ENCODE measurements at regions not wholly inside any gene's neighbourhood (a gene's known extent, or its start where the extent isn't known, plus 50 kb on each side); places are given as distances from the start of the nearest gene placed in this dataset.

DNA sequence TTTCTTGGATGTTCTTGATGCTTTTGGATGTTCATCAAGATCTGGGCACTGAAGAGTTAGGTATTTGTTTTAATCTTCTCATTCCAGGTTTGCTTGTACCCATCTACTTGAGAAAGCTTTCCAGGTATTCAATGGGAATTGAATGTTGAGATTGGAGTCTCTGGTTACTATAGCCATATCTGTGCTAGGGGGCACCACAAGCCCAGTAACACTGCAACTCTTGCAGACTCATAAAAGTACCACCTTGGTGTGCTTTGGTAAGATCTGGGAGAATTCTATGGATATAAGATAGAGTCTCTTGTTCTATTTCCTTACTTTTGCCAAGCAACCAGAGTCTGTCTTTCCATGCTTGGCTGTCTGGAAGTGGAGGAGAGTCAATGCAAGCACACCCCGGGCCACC lies 518.9 kb upstream of the VRK2 start:
- Histone ChIP-seq H3K4me3 (ENCODE audit: insufficient read depth, low read depth, low read length) (no peak overlapping the region), H3K36me3 (replicated peaks; ENCODE audit: control insufficient read depth, insufficient read depth, low read length) (no peaks in the 10 kb centered on the region)
- DNase-seq, result no peak

DNA sequence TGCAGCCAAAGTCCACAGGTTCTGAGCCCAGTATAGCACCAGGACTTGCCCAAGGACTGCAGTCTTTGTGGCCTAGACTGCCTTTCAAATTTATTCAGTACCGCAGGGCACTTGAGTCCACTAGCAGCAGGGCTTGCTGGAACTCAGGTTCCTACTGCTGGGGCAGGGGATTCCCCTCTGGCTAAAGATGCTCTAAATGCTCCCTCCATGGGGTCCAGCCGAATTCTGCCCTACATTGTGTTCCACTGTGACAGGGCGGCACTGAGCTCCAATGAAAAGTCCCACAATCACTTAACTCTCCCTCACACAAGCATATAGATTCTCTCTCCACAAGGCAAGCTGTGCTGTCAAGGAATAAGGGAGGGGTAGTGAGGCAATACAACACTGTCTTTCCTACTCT lies 518.1 kb upstream of the VRK2 start:
- DNase-seq, result no peak
- H3K36me3 ChIP-seq (replicated peaks; ENCODE audit: control insufficient read depth, insufficient read depth, low read length), result no peaks in the 10 kb centered on the region
- H3K27me3 ChIP-seq (ENCODE audit: control insufficient read depth, insufficient read depth, low read length), result no peaks in the 10 kb centered on the region

More for the DNA sequence above, 518.9 kb upstream of the VRK2 start:
- no peaks in the 10 kb centered on the region for H3K27me3 ChIP-seq (ENCODE audit: control insufficient read depth, insufficient read depth, low read length)

DNA sequence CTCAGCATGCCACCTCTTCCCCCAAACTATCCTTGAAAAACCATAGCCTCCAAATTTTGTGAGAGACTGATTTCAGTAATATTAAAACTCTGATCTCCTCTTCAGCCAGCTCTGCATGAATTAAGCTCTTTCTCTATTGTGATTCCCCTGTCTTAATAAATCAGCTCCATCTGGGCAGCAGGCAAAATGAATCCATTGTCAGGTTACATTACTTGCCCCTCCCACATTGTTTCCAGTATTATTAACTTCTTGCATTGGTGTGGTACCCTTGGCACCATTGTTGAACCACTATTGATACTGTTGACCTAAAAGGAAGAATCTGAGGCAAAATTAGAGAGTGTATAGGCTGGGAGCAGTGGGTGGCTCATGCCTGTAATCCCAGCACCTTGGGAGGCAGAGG lies 512.2 kb upstream of the VRK2 start:
- no peaks in the 10 kb centered on the region for H3K36me3 ChIP-seq (replicated peaks; ENCODE audit: control insufficient read depth, insufficient read depth, low read length)
- no peaks in the 10 kb centered on the region for H3K27me3 ChIP-seq (ENCODE audit: control insufficient read depth, insufficient read depth, low read length)
- no peak for DNase-seq
- no peak overlapping the region for H3K4me3 ChIP-seq (ENCODE audit: insufficient read depth, low read depth, low read length)

More for the DNA sequence above, 518.1 kb upstream of the VRK2 start:
- H3K4me3 ChIP-seq (ENCODE audit: insufficient read depth, low read depth, low read length), result no peak overlapping the region

DNA sequence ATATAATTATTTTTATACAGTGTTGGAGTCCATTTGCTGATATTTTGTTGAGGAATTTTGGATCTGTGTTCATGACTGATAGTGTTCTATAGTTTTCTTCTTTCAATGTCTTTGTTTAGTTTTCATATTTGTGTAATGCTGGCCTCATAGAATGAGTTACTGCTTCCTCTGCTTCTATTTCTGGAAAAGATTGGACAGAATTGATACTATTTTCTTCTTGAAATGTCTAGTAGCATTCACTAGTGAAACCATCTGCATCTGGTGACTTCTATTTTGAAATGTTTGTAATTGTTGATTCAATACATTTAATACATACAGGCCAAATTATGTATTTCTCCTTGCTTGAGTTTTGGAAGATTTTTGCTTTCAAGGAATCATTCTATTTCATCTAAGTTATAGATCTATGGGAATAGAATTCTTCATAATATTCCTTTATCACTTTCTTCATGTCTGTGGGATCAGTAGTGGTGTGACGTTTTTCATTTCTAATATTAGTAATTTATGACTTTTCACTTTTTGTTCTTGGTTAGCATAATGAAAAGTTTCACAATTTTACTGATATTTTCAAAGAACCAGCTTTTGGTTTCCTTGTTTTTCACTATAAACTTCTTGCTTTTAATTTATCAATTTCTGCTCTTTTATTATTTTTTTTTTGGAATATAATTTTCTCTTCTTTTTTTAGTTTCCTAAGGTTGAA lies 509.9 kb upstream of the VRK2 start:
- H3K4me3 ChIP-seq (ENCODE audit: insufficient read depth, low read depth, low read length), result no peak overlapping the region
- H3K36me3 ChIP-seq (replicated peaks; ENCODE audit: control insufficient read depth, insufficient read depth, low read length), result no peaks in the 10 kb centered on the region
- no peak for DNase-seq
- H3K27me3 ChIP-seq (ENCODE audit: control insufficient read depth, insufficient read depth, low read length), result no peaks in the 10 kb centered on the region

DNA sequence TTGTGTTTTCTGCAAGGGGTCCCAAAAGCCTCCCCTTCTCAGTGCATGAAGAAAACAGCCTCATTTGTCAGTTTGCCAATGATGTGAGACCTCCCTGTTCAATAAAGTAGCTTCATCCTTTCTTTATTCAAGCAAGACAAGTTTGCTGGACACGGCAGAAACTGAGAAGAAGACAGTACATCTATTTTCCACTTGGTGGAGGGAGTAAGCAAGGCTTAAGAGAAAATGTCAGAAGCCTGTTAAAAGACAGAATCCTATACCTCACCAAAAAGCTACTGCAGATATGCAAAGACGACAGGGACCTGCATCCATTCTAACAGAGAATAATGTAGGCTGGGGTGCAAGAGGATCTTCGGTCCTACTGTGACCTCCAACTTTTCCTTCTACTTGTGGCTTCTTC lies 506.8 kb upstream of the VRK2 start:
- H3K36me3 ChIP-seq (replicated peaks; ENCODE audit: control insufficient read depth, insufficient read depth, low read length), result no peaks in the 10 kb centered on the region
- no peak for DNase-seq
- H3K27me3 ChIP-seq (ENCODE audit: control insufficient read depth, insufficient read depth, low read length), result no peaks in the 10 kb centered on the region
- no peak overlapping the region for H3K4me3 ChIP-seq (ENCODE audit: insufficient read depth, low read depth, low read length)

DNA sequence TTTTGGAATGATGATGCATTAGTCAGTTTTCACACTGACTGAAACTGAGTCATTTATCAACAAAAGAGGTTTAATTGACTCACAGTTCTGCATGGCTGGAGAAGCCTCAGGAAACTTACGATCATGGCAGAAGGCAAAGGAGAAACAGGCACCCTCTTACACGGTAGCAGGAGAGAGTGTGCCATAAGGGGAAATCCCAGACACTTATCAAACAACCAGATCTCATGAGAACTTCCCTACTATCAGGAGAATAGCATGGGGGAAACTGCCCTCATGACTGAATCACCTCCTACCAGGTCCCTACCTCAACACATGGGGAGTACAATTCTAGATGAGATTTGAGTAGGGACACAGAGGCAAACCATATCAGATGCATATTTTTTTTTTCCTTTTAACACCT lies 504.5 kb upstream of the VRK2 start:
- Histone ChIP-seq H3K4me3 (ENCODE audit: insufficient read depth, low read depth, low read length) (no peak overlapping the region), H3K36me3 (replicated peaks; ENCODE audit: control insufficient read depth, insufficient read depth, low read length) (no peaks in the 10 kb centered on the region), H3K27me3 (ENCODE audit: control insufficient read depth, insufficient read depth, low read length) (no peaks in the 10 kb centered on the region)
- no peak for DNase-seq

DNA sequence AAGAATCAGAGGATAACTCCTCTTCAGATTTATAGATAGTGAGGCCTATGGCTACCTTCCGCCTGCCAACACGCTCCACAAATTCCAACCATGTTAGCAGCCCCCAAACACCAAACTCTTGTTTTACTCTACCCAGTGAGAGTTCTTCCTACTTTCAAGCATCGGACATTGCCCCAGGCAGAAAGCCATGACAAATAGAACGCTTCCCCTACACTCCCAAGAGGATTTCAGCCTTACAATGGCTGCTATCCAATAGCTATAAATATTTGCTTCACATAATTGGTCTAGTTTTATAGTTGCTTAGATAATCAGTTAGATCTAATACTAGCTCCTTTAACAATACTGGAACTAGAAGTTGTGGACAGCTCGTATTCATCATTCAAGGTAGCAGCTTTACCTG lies 503.4 kb upstream of the VRK2 start:
- DNase-seq, result no peak
- H3K27me3 ChIP-seq (ENCODE audit: control insufficient read depth, insufficient read depth, low read length), result no peaks in the 10 kb centered on the region
- no peaks in the 10 kb centered on the region for H3K36me3 ChIP-seq (replicated peaks; ENCODE audit: control insufficient read depth, insufficient read depth, low read length)
- H3K4me3 ChIP-seq (ENCODE audit: insufficient read depth, low read depth, low read length), result no peak overlapping the region

DNA sequence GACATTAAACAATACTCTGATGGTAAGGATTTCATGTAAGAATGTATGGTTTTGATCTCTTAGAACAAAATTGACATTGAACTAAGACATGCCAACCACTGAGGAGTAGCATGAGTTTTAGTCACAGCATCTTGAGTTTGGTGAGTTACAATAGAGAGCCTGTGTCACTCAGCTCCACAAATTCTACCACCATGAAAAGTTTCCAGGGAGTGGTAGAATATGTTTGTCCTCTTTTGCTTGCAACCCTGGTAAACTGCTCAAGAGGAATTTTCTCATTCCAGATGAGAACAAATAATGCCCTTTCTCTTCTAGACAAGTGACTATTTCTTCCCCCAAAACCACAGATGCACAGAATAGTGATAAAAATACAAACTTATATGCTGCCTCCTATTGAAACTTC lies 502.0 kb upstream of the VRK2 start:
- Histone ChIP-seq H3K4me3 (ENCODE audit: insufficient read depth, low read depth, low read length) (no peak overlapping the region), H3K27me3 (ENCODE audit: control insufficient read depth, insufficient read depth, low read length) (no peaks in the 10 kb centered on the region), H3K36me3 (replicated peaks; ENCODE audit: control insufficient read depth, insufficient read depth, low read length) (no peaks in the 10 kb centered on the region)
- no peak for DNase-seq

DNA sequence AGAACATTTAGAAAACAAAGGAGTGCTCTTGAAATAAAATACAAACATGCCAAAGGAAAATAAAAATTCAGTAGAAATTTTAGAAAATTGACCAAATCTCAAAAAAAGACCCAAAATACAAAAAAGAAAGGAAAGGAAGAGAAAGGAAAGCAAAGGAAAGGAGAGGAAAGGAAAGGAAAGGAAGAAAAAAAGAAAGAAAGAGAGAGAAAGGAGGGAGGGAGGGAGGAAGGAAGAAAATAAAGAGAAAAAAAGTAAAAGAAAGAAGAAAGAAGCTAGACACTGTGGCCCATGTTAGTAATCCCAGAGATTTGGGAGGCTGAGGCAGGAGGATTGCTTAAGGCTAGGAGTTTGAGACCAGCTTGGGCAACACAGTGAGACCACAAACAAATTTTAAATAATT lies 500.1 kb upstream of the VRK2 start:
- H3K4me3 ChIP-seq (ENCODE audit: insufficient read depth, low read depth, low read length), result no peak overlapping the region
- no peaks in the 10 kb centered on the region for H3K27me3 ChIP-seq (ENCODE audit: control insufficient read depth, insufficient read depth, low read length)
- no peak for DNase-seq
- no peaks in the 10 kb centered on the region for H3K36me3 ChIP-seq (replicated peaks; ENCODE audit: control insufficient read depth, insufficient read depth, low read length)

DNA sequence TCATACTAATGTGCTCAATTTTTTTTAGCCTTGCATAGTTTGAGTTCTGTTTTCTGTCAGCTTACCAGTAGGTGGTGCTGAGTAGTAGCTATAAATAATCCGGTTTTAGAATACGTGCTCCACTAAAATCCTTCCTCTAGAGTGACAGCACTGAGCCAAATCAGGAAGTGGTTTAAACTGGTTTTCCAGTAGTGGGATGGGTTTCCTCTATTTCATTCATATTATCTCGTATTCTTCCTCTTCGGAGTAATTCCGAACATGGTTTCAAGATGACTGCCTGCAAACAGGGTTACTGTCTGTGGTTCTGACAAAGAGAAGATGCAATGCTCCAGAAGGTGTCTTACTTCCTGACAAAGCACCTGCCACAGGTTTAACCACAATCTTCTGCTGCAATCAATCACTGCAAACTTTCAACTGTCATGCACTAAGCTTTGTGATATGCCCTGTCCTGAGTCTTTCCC lies 496.9 kb upstream of the VRK2 start:
- Histone ChIP-seq H3K4me3 (ENCODE audit: insufficient read depth, low read depth, low read length) (no peak overlapping the region), H3K27me3 (ENCODE audit: control insufficient read depth, insufficient read depth, low read length) (no peaks in the 10 kb centered on the region), H3K36me3 (replicated peaks; ENCODE audit: control insufficient read depth, insufficient read depth, low read length) (no peaks in the 10 kb centered on the region)
- peak; percentile 3 for DNase-seq

DNA sequence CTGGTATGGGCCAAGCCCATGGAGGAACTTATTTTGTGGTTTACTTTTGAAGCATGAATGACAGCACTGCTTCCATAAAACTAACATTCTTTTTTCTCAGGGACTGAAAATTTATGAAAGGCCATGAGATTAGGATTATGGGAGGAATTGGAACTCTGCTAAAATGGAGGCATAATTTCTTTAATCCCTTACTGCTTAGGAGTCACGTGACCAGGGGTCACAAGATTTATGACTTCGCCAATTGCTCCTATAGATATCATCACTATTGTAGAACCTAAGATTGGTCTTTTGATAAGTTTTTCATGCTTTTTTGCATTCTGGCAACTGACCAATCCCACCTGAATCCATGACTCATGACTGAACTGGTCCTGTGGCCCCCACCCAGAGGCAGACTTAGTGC lies 495.7 kb upstream of the VRK2 start:
- no peaks in the 10 kb centered on the region for H3K36me3 ChIP-seq (replicated peaks; ENCODE audit: control insufficient read depth, insufficient read depth, low read length)
- no peaks in the 10 kb centered on the region for H3K27me3 ChIP-seq (ENCODE audit: control insufficient read depth, insufficient read depth, low read length)
- no peak overlapping the region for H3K4me3 ChIP-seq (ENCODE audit: insufficient read depth, low read depth, low read length)
- DNase-seq, result no peak

DNA sequence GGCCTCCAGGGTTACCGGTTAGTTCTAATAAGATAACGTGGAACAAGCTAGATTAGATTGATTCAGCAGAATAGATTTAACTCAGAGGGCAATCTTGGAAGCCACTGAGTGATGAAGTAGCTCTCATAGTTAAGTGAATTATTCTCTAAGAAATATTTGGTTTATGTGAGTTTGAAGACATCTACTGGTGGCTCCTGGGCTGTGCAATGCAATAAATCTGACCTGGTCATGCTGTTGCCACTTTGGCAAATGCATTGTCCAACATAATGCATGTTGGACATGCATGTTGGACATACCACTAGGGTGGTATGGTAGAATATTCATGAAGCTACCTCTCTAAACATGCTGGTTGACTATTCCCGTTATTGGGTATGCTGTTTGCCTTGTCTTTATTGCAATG lies 493.7 kb upstream of the VRK2 start:
- H3K36me3 ChIP-seq (replicated peaks; ENCODE audit: control insufficient read depth, insufficient read depth, low read length), result no peaks in the 10 kb centered on the region
- H3K27me3 ChIP-seq (ENCODE audit: control insufficient read depth, insufficient read depth, low read length), result no peaks in the 10 kb centered on the region
- H3K4me3 ChIP-seq (ENCODE audit: insufficient read depth, low read depth, low read length), result no peak overlapping the region
- no peak for DNase-seq

DNA sequence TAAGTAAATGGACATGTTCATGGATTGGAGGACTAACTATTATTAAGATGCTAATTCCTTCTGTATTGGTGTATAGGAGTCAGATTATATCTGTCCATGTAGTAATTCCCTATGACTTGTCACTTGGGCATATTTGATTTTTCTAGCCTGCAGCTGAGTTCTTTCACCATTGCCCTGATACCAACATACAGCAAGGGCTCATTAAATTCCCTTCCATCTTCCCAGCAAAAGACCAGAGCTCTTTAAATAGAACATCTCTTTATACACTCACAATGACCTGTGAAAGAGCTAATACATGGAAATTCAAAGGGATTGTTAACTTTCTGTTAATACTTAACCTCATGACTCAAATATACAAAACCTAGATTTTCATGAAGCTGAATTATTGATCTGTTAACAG lies 492.3 kb upstream of the VRK2 start:
- DNase-seq, result no peak
- H3K27me3 ChIP-seq (ENCODE audit: control insufficient read depth, insufficient read depth, low read length), result no peaks in the 10 kb centered on the region
- H3K4me3 ChIP-seq (ENCODE audit: insufficient read depth, low read depth, low read length), result no peak overlapping the region
- no peaks in the 10 kb centered on the region for H3K36me3 ChIP-seq (replicated peaks; ENCODE audit: control insufficient read depth, insufficient read depth, low read length)

DNA sequence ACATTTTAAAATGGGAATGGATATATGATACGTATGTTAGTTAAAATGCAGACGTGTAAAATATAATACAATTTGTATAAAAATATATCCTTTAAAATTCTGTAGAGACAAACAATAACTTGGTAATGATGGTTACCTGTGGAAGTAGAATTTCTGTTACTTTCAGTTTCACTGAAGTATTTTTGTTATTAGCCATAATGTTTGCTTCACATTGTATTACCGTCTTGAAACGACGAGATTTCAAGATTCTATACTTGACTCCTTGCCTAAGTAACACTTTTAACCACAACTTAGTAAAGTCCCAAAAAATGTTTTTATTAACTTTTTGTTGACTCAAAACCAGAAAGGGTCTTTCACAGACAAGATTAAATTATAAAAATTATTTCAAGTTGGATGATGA lies 488.3 kb upstream of the VRK2 start:
- no peak for DNase-seq
- Histone ChIP-seq H3K27me3 (ENCODE audit: control insufficient read depth, insufficient read depth, low read length) (no peaks in the 10 kb centered on the region), H3K4me3 (ENCODE audit: insufficient read depth, low read depth, low read length) (no peak overlapping the region), H3K36me3 (replicated peaks; ENCODE audit: control insufficient read depth, insufficient read depth, low read length) (no peaks in the 10 kb centered on the region)

DNA sequence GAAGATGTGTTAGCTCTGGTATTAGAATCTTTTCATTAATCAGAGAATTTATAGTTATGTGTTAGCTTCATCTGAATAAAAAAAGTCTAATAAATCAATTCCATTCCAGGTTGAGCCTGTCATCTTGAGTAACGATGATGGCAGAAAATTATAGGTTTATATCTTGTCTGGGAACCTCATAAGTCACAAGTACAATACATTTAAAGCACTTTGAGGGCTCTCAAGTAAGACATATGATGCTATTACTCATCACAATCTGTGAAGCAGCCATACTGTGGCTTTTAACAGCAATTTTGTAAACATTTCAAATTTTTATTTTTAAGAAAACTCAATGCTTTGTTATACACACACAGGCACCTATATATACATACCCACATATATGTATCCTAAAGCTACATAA lies 484.1 kb upstream of the VRK2 start:
- no peaks in the 10 kb centered on the region for H3K27me3 ChIP-seq (ENCODE audit: control insufficient read depth, insufficient read depth, low read length)
- H3K4me3 ChIP-seq (ENCODE audit: insufficient read depth, low read depth, low read length), result no peak overlapping the region
- DNase-seq, result no peak
- H3K36me3 ChIP-seq (replicated peaks; ENCODE audit: control insufficient read depth, insufficient read depth, low read length), result no peaks in the 10 kb centered on the region

DNA sequence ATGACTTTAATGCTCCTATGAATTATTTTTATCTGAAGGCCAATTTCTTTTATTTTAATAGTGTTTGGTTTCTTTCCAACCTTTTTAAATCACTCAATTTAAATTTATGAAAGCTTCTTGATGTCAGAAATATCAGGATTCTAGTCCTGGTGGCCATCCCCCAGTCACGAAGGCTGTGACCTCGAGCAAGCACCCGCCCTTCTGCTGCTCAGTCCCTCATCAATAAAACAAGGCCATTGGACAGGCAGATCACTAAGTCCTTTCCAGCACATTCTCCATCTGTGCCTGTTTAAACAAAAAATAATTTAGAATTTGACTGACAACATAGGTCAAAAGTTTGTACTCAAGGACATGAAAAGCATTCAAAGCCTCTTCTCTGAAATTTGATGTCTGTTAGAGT lies 483.6 kb upstream of the VRK2 start:
- Histone ChIP-seq H3K27me3 (ENCODE audit: control insufficient read depth, insufficient read depth, low read length) (no peaks in the 10 kb centered on the region), H3K4me3 (ENCODE audit: insufficient read depth, low read depth, low read length) (no peak overlapping the region)
- DNase-seq, result no peak

More for the DNA sequence above, 483.6 kb upstream of the VRK2 start:
- H3K36me3 ChIP-seq (replicated peaks; ENCODE audit: control insufficient read depth, insufficient read depth, low read length), result no peaks in the 10 kb centered on the region
